C4-2B (cell line): ENCODE measurements at regions not wholly inside any gene's neighbourhood (a gene's known extent, or its start where the extent isn't known, plus 50 kb on each side); places are given as distances from the start of the nearest gene placed in this dataset.

ENCODE experiments used
- H3K27ac ChIP-seq: fragments of 450-650 bp; 2 replicates; pipeline ENCODE4 v1.5.1; 2017
- ZFX ChIP-seq: fragments of 450-650 bp; IDR thresholded peaks from 2 replicates; pipeline ENCODE4 v1.6.1; 2017
- TF ChIP-seq, protein P1 (sequence below): fragments of 450-650 bp; conservative IDR thresholded peaks from 2 replicates; pipeline ENCODE4 v1.5.1; 2017; ENCODE audit warnings: mild to moderate bottlenecking

DNA sequence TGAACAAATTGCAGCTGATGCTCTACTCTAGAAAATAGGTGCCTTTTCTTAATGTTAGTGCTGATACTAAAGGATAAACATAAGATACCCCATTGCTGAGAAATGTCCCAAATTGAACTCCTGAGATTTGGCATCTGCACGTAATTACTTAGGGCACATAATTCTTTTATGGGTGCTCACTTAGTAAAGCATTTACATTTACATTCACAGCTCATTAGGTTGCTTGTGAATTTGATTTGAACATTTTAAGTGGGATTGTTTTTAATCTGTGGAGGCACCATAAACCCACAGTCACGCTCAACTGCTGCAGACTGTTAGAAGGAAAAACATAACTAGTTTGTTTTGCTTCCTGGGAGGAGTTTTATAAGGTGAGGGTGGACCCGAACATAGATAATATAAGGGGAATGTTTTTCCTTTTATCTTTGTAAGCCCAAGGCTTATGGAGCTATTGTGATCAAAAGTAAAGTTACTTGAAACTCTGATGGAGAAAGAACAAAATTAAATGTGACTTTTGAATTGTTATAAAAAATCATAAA is 560.8 kb downstream of the REEP3 start:
- no peak overlapping the region for H3K27ac ChIP-seq
- no peak for TF ChIP-seq ZFX
- TF ChIP-seq, protein P1, sequence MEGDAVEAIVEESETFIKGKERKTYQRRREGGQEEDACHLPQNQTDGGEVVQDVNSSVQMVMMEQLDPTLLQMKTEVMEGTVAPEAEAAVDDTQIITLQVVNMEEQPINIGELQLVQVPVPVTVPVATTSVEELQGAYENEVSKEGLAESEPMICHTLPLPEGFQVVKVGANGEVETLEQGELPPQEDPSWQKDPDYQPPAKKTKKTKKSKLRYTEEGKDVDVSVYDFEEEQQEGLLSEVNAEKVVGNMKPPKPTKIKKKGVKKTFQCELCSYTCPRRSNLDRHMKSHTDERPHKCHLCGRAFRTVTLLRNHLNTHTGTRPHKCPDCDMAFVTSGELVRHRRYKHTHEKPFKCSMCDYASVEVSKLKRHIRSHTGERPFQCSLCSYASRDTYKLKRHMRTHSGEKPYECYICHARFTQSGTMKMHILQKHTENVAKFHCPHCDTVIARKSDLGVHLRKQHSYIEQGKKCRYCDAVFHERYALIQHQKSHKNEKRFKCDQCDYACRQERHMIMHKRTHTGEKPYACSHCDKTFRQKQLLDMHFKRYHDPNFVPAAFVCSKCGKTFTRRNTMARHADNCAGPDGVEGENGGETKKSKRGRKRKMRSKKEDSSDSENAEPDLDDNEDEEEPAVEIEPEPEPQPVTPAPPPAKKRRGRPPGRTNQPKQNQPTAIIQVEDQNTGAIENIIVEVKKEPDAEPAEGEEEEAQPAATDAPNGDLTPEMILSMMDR: no peak

DNA sequence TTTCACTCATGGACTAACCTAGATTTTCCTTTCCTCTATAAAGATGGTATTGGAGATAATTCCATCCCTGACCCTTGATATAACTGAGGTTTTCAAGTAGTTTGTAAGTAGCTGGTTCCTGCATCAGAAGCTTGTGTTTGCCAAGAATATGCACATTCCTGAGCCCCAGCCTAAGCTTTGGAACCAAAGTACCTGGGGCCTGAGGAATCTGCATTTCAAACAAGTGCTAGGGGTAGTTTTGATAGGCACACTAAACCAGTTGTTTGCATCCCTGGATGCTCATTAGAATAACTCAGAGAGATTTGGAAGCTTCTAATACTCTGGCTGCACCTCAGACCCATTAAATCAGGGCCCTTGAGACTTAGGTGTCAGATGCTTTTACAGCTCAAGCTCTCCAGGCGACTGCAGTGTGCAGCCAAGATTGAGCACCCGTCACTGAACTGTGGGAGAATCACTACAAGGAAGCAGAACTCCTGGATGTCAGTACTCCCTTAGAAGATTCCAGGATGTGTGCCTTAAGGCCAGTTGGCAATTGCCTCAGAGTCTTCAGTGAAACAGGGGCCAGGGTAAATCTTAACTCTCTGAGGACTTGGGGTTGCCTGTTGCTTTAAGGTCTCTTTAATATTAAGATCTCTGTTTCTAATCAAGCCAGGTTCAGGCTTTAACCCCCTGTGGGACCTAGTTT is 565.0 kb downstream of the REEP3 start:
- H3K27ac ChIP-seq: no peak overlapping the region
- TF ChIP-seq ZFX: no peak
- TF ChIP-seq, protein P1: no peak

DNA sequence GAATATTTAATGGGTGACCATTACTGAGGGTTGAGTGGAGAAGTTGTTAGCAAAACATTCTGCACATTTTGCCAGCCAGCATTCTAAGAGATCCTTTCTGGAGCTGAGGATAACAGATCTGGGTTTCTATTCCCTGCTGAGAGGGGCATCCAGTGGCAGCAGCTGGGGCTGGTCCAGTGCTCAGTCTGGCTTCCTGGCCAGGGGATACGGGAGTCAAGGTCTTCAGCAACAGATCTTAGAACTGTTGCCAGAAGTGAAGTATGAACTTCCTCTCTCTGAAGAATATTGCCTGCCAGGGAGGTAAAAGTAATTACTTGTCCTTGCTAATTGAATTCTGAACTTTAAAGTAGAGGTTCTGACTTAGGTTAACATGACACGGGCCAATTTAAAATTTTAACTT is 568.4 kb downstream of the REEP3 start:
- TF ChIP-seq, protein P1: no peak
- TF ChIP-seq ZFX: no peak
- H3K27ac ChIP-seq: no peak overlapping the region

DNA sequence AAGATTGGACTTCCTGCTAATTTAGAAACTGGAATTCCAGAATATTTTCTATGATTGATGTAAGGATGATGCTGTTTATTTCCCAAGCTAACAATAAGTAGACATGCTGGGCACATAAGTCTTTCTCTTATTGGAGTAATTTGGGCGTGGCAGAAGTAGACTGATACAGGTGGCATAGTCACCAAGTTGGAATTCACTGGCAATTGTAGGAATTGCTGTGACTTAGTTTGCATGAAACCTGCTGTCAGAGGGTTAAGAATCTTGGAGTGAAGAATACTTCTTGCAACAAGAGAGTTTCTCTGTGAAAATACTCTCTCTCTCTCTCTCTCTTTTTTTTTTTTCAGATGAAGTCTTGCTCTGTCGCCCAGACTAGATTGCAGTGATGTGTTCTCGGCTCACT is 569.7 kb downstream of the REEP3 start:
- TF ChIP-seq, protein P1: no peak
- no peak for TF ChIP-seq ZFX
- no peak overlapping the region for H3K27ac ChIP-seq

DNA sequence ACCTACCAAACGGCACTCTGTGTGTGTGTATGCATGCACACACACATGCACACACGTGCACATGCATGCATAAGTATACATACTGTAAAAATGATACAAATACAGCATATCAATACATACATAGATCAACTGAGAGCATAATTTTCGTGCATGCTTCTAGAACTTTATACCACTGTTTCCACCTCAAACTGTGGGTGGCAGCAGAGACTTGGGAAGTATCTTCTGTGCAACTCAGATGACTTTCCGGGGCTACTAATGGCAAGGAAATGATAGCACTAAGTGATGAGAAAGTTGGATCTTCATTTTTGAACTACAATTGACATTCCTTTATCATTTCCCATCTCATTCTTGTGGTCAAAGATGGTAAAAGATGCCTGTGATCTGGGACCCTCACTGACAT is 570.7 kb downstream of the REEP3 start:
- H3K27ac ChIP-seq: no peak overlapping the region
- TF ChIP-seq, protein P1: peak; percentile 47
- TF ChIP-seq ZFX: no peak

DNA sequence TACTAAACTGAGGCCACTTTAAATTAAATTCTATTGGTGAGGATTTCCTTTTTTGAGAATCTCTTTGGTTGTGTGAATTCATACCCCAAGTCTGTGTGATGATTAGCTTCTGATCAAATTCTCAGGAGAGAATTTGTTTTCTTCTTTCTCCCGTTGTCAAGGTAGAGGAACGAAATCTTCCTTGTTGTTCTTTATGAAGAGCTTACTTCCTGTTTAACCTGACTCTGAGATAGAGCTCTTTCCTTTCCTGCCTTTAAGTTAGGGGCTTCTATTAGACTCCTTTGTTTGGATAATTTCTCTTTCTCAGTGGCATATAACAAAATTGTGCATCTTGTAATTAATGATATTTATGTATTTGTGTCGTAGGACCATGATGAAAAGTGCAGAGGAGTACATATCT is 572.1 kb downstream of the REEP3 start:
- H3K27ac ChIP-seq: no peak overlapping the region
- TF ChIP-seq, protein P1: no peak
- no peak for TF ChIP-seq ZFX

DNA sequence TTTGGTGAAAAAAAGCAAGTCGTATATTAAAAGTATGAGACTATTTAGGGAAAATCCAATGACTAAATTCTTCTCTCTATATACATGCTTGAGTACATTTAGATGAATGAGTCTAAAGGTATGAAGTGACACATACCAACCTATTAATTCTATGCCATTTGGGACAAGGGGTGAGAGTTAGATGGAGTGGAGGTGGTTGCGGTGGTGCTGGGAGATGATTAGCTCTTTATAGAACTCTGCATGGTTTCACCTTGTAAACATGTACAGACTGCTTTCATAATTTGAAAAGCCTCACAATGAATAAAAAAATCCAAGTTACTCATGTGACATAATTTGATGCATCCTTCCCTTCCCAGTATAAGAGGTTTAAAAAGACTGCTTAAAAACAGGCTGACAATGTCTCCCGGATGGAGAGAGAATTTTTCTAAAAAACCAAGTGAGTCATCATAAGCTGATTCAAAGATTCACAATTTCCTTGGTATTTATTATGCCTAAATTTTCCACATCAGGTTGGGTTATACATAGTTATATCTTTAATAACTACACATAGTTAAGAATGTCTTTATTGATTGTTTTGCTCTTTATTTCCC is 572.8 kb downstream of the REEP3 start:
- no peak overlapping the region for H3K27ac ChIP-seq
- TF ChIP-seq ZFX: no peak
- TF ChIP-seq, protein P1: no peak
